DND-41 (cell line): ENCODE measurements at regions not wholly inside any gene's neighbourhood (a gene's known extent, or its start where the extent isn't known, plus 50 kb on each side); places are given as distances from the start of the nearest gene placed in this dataset.

ENCODE experiments used
- CTCF ChIP-seq: IDR thresholded peaks from 2 replicates; pipeline ENCODE4 v1.5.1; 2012; ENCODE audit warnings: borderline replicate concordance, low read length, moderate library complexity, mild to moderate bottlenecking; ENCODE audit not compliant: poor library complexity, severe bottlenecking; ENCODE audit errors: extremely low read depth
- EZH2 ChIP-seq: IDR thresholded peaks from 3 replicates; pipeline ENCODE4 v1.6.1; 2012; ENCODE audit warnings: borderline replicate concordance, low read depth, mild to moderate bottlenecking, moderate library complexity, low read length, inconsistent platforms; ENCODE audit not compliant: severe bottlenecking

- TF ChIP-seq CTCF (no peak), EZH2 (no peak)
Observed at GRCh38 chr14:37826869-37827268, 231.4 kb downstream of the TTC6 start.
